ENCODE measurements at regions not wholly inside any gene's neighbourhood (a gene's known extent, or its start where the extent isn't known, plus 50 kb on each side); places are given as distances from the start of the nearest gene placed in this dataset.

- H3K4me1 ChIP-seq (ENCODE audit: low read length): peaks cover 12% of the 10 kb centered on the region
- no peaks in the 10 kb centered on the region for H3K79me2 ChIP-seq (ENCODE audit: low read length)
- TF ChIP-seq, protein P1, sequence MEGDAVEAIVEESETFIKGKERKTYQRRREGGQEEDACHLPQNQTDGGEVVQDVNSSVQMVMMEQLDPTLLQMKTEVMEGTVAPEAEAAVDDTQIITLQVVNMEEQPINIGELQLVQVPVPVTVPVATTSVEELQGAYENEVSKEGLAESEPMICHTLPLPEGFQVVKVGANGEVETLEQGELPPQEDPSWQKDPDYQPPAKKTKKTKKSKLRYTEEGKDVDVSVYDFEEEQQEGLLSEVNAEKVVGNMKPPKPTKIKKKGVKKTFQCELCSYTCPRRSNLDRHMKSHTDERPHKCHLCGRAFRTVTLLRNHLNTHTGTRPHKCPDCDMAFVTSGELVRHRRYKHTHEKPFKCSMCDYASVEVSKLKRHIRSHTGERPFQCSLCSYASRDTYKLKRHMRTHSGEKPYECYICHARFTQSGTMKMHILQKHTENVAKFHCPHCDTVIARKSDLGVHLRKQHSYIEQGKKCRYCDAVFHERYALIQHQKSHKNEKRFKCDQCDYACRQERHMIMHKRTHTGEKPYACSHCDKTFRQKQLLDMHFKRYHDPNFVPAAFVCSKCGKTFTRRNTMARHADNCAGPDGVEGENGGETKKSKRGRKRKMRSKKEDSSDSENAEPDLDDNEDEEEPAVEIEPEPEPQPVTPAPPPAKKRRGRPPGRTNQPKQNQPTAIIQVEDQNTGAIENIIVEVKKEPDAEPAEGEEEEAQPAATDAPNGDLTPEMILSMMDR (IDR thresholded peaks at IDR 0.05; ENCODE audit: low read depth, low read length): no peak
- no peak for TF ChIP-seq EZH2phosphoT487 (IDR thresholded peaks at IDR 0.05; ENCODE audit: low read depth)
- no peak overlapping the region for H3K4me2 ChIP-seq (ENCODE audit: low read length)
- no peak overlapping the region for H3K4me3 ChIP-seq (ENCODE audit: low read length)
- peaks cover 5% of the 10 kb centered on the region for H3K27me3 ChIP-seq (ENCODE audit: low read depth, low read length)
- H4K20me1 ChIP-seq (ENCODE audit: insufficient read depth, low read length): no peaks in the 10 kb centered on the region
- H2AFZ ChIP-seq (ENCODE audit: low read depth, low read length): no peak overlapping the region
- H3K27ac ChIP-seq (ENCODE audit: low read length): no peak overlapping the region
- H3K36me3 ChIP-seq (replicated peaks; ENCODE audit: low read depth, low read length): no peaks in the 10 kb centered on the region
- H3K9ac ChIP-seq (ENCODE audit: low read length): no peak overlapping the region
- peaks cover 6% of the 10 kb centered on the region; the same call in 1 of the 2 replicates for H3K9me3 ChIP-seq (ENCODE audit: insufficient read depth, low read length)
These were observed 935.7 kb upstream of the FAM98A start for GRCh38 chr2:34534761-34535160.

- peaks cover 12% of the 10 kb centered on the region for H3K4me1 ChIP-seq (ENCODE audit: low read length)
- peaks cover 5% of the 10 kb centered on the region for H3K27me3 ChIP-seq (ENCODE audit: low read depth, low read length)
- H3K4me3 ChIP-seq (ENCODE audit: low read length): no peak overlapping the region
- no peak for TF ChIP-seq EZH2phosphoT487 (IDR thresholded peaks at IDR 0.05; ENCODE audit: low read depth)
- TF ChIP-seq, protein P1 (IDR thresholded peaks at IDR 0.05; ENCODE audit: low read depth, low read length): no peak
- no peaks in the 10 kb centered on the region for H3K36me3 ChIP-seq (replicated peaks; ENCODE audit: low read depth, low read length)
- H3K79me2 ChIP-seq (ENCODE audit: low read length): no peaks in the 10 kb centered on the region
- H2AFZ ChIP-seq (ENCODE audit: low read depth, low read length): no peak overlapping the region
- no peak overlapping the region for H3K4me2 ChIP-seq (ENCODE audit: low read length)
- no peaks in the 10 kb centered on the region for H4K20me1 ChIP-seq (ENCODE audit: insufficient read depth, low read length)
- H3K9ac ChIP-seq (ENCODE audit: low read length): no peak overlapping the region
- no peak overlapping the region for H3K27ac ChIP-seq (ENCODE audit: low read length)
- H3K9me3 ChIP-seq (ENCODE audit: insufficient read depth, low read length): peaks cover 2% of the 10 kb centered on the region; the same call in 1 of the 2 replicates
These were observed 935.2 kb upstream of the FAM98A start for GRCh38 chr2:34534341-34534740.

GRCh38 chr2:34533585-34534183 lies 934.6 kb upstream of the FAM98A start:
- no peaks in the 10 kb centered on the region for H4K20me1 ChIP-seq (ENCODE audit: insufficient read depth, low read length)
- TF ChIP-seq, protein P1 (IDR thresholded peaks at IDR 0.05; ENCODE audit: low read depth, low read length): no peak
- TF ChIP-seq EZH2phosphoT487 (IDR thresholded peaks at IDR 0.05; ENCODE audit: low read depth): no peak

GRCh38 chr2:34529965-34530364 lies 930.9 kb upstream of the FAM98A start:
- H3K36me3 ChIP-seq (replicated peaks; ENCODE audit: low read depth, low read length): no peaks in the 10 kb centered on the region
- H2AFZ ChIP-seq (ENCODE audit: low read depth, low read length): no peak overlapping the region

More at GRCh38 chr2:34533585-34534183, 934.6 kb upstream of the FAM98A start:
- Histone ChIP-seq H3K4me2 (ENCODE audit: low read length) (no peak overlapping the region), H2AFZ (ENCODE audit: low read depth, low read length) (no peak overlapping the region), H3K27me3 (ENCODE audit: low read depth, low read length) (peaks cover 5% of the 10 kb centered on the region), H3K79me2 (ENCODE audit: low read length) (no peaks in the 10 kb centered on the region), H3K9me3 (ENCODE audit: insufficient read depth, low read length) (no peaks in the 10 kb centered on the region), H3K9ac (ENCODE audit: low read length) (no peak overlapping the region), H3K36me3 (replicated peaks; ENCODE audit: low read depth, low read length) (no peaks in the 10 kb centered on the region), H3K4me3 (ENCODE audit: low read length) (no peak overlapping the region), H3K27ac (ENCODE audit: low read length) (no peak overlapping the region), H3K4me1 (ENCODE audit: low read length) (peaks cover 12% of the 10 kb centered on the region)

More at GRCh38 chr2:34529965-34530364, 930.9 kb upstream of the FAM98A start:
- Histone ChIP-seq H3K9me3 (ENCODE audit: insufficient read depth, low read length) (no peaks in the 10 kb centered on the region), H3K27me3 (ENCODE audit: low read depth, low read length) (peaks cover 5% of the 10 kb centered on the region), H3K9ac (ENCODE audit: low read length) (no peak overlapping the region), H4K20me1 (ENCODE audit: insufficient read depth, low read length) (no peaks in the 10 kb centered on the region), H3K79me2 (ENCODE audit: low read length) (no peaks in the 10 kb centered on the region), H3K4me1 (ENCODE audit: low read length) (peaks cover 12% of the 10 kb centered on the region), H3K27ac (ENCODE audit: low read length) (no peak overlapping the region), H3K4me3 (ENCODE audit: low read length) (no peak overlapping the region), H3K4me2 (ENCODE audit: low read length) (no peak overlapping the region)
- no peak for TF ChIP-seq EZH2phosphoT487 (IDR thresholded peaks at IDR 0.05; ENCODE audit: low read depth)
- TF ChIP-seq, protein P1 (IDR thresholded peaks at IDR 0.05; ENCODE audit: low read depth, low read length): no peak

Data from OCI-LY3 (cell line).